ENCODE measurements at regions not wholly inside any gene's neighbourhood (a gene's known extent, or its start where the extent isn't known, plus 50 kb on each side); places are given as distances from the start of the nearest gene placed in this dataset.

- Histone ChIP-seq H3K27me3 (ENCODE audit: control insufficient read depth in 3 of 3, insufficient read depth in 3 of 3, low read length in 2 of 3) (no peaks in the 10 kb centered on the region), H3K36me3 (ENCODE audit: control insufficient read depth in 4 of 4, insufficient read depth in 4 of 4, low read length in 4 of 4) (no peaks in the 10 kb centered on the region), H3K9me3 (ENCODE audit: control insufficient read depth in 4 of 4, insufficient read depth in 3 of 4, low read length in 3 of 4) (no peaks in the 10 kb centered on the region), H3K27ac (ENCODE audit: low read depth in 1 of 2, low read length in 1 of 2) (no peak overlapping the region), H3K4me1 (ENCODE audit: control insufficient read depth in 5 of 5, insufficient read depth in 5 of 5, low read length in 5 of 5) (no peaks in the 10 kb centered on the region), H3K4me3 (no peak overlapping the region), H3K9ac (ENCODE audit: insufficient read depth in 1 of 2, low read length in 2 of 2) (no peak overlapping the region)
- no peak for TF ChIP-seq CTCF (IDR thresholded peaks at IDR 0.05; ENCODE audit: control extremely low read depth, extremely low read depth)
- DNase-seq (no peak), ATAC-seq (ENCODE audit: insufficient read depth, low FRiP score) (no peak)
- WGBS, 2 donors, result 64 to 71% methylated on average over 1 of the region's 1 CpG
Measured at GRCh38 chr4:187424636-187425035, 570.9 kb upstream of the ZFP42 start.

GRCh38 chr4:187426511-187426910 is 569.1 kb upstream of the ZFP42 start:
- Histone ChIP-seq H3K9me3 (ENCODE audit: control insufficient read depth in 4 of 4, insufficient read depth in 3 of 4, low read length in 3 of 4) (no peaks in the 10 kb centered on the region), H3K36me3 (ENCODE audit: control insufficient read depth in 4 of 4, insufficient read depth in 4 of 4, low read length in 4 of 4) (no peaks in the 10 kb centered on the region), H3K4me1 (ENCODE audit: control insufficient read depth in 5 of 5, insufficient read depth in 5 of 5, low read length in 5 of 5) (no peaks in the 10 kb centered on the region), H3K27me3 (ENCODE audit: control insufficient read depth in 3 of 3, insufficient read depth in 3 of 3, low read length in 2 of 3) (no peaks in the 10 kb centered on the region), H3K4me3 (no peak overlapping the region), H3K27ac (ENCODE audit: low read depth in 1 of 2, low read length in 1 of 2) (no peak overlapping the region), H3K9ac (ENCODE audit: insufficient read depth in 1 of 2, low read length in 2 of 2) (no peak overlapping the region)
- no peak for TF ChIP-seq CTCF (IDR thresholded peaks at IDR 0.05; ENCODE audit: control extremely low read depth, extremely low read depth)
- ATAC-seq (ENCODE audit: insufficient read depth, low FRiP score) (no peak), DNase-seq (no peak)
- 92 to 100% methylated on average over 2 of the region's 2 CpGs for WGBS, 2 donors

- TF ChIP-seq CTCF (IDR thresholded peaks at IDR 0.05; ENCODE audit: control extremely low read depth, extremely low read depth), result no peak
- Histone ChIP-seq H3K4me3 (no peak overlapping the region), H3K27me3 (ENCODE audit: control insufficient read depth in 3 of 3, insufficient read depth in 3 of 3, low read length in 2 of 3) (no peaks in the 10 kb centered on the region), H3K36me3 (ENCODE audit: control insufficient read depth in 4 of 4, insufficient read depth in 4 of 4, low read length in 4 of 4) (no peaks in the 10 kb centered on the region), H3K4me1 (ENCODE audit: control insufficient read depth in 5 of 5, insufficient read depth in 5 of 5, low read length in 5 of 5) (no peaks in the 10 kb centered on the region), H3K27ac (ENCODE audit: low read depth in 1 of 2, low read length in 1 of 2) (no peak overlapping the region), H3K9me3 (ENCODE audit: control insufficient read depth in 4 of 4, insufficient read depth in 3 of 4, low read length in 3 of 4) (peaks cover 0 to 1% (median 0%) of the 10 kb centered on the region in 4 donors), H3K9ac (ENCODE audit: insufficient read depth in 1 of 2, low read length in 2 of 2) (no peak overlapping the region)
- ATAC-seq (ENCODE audit: insufficient read depth, low FRiP score) (no peak), DNase-seq (no peak)
- 83 to 86% methylated on average over 7 of the region's 7 CpGs for WGBS, 2 donors
Measured at GRCh38 chr4:187432310-187432709, 563.3 kb upstream of the ZFP42 start.

GRCh38 chr4:187433141-187433540 is 562.4 kb upstream of the ZFP42 start:
- ATAC-seq (ENCODE audit: insufficient read depth, low FRiP score), result no peak
- 92 to 94% methylated on average over 4 of the region's 4 CpGs for WGBS, 2 donors
- Histone ChIP-seq H3K27ac (ENCODE audit: low read depth in 1 of 2, low read length in 1 of 2) (no peak overlapping the region), H3K4me1 (ENCODE audit: control insufficient read depth in 5 of 5, insufficient read depth in 5 of 5, low read length in 5 of 5) (no peaks in the 10 kb centered on the region), H3K9ac (ENCODE audit: insufficient read depth in 1 of 2, low read length in 2 of 2) (no peak overlapping the region), H3K9me3 (ENCODE audit: control insufficient read depth in 4 of 4, insufficient read depth in 3 of 4, low read length in 3 of 4) (peaks cover 0 to 4% (median 3%) of the 10 kb centered on the region in 4 donors), H3K27me3 (ENCODE audit: control insufficient read depth in 3 of 3, insufficient read depth in 3 of 3, low read length in 2 of 3) (no peaks in the 10 kb centered on the region), H3K4me3 (no peak overlapping the region), H3K36me3 (ENCODE audit: control insufficient read depth in 4 of 4, insufficient read depth in 4 of 4, low read length in 4 of 4) (no peaks in the 10 kb centered on the region)
- TF ChIP-seq CTCF (IDR thresholded peaks at IDR 0.05; ENCODE audit: control extremely low read depth, extremely low read depth), result no peak
- DNase-seq, result no peak
